ENCODE measurements at regions not wholly inside any gene's neighbourhood (a gene's known extent, or its start where the extent isn't known, plus 50 kb on each side); places are given as distances from the start of the nearest gene placed in this dataset.

GRCh38 chr4:52372269-52372668 is 286.8 kb downstream of the USP46 start:
- Histone ChIP-seq H3K9ac (replicated peaks; ENCODE audit: extremely low read depth, insufficient read depth, low read length) (no peak overlapping the region), H3K27me3 (ENCODE audit: control insufficient read depth in 2 of 2, insufficient read depth in 2 of 2, low read length in 2 of 2) (peaks cover 0 to 2% of the 10 kb centered on the region in 2 experiments), H3K4me2 (ENCODE audit: insufficient read depth, low read length) (no peak overlapping the region), H4K20me1 (replicated peaks; ENCODE audit: control insufficient read depth, extremely low read depth, insufficient read depth, low read length) (no peaks in the 10 kb centered on the region), H3K27ac (ENCODE audit: insufficient read depth, low read depth, low read length) (no peak overlapping the region), H3K79me2 (ENCODE audit: control insufficient read depth, insufficient read depth, low read length) (no peaks in the 10 kb centered on the region), H2AFZ (ENCODE audit: low read depth, low read length) (no peak overlapping the region), H3K4me1 (ENCODE audit: control insufficient read depth, extremely low read depth, insufficient read depth, low read length) (no peaks in the 10 kb centered on the region), H3K9me1 (replicated peaks; ENCODE audit: control insufficient read depth, extremely low read depth, insufficient read depth, low read length) (no peaks in the 10 kb centered on the region), H3K9me3 (replicated peaks; ENCODE audit: control insufficient read depth, insufficient read depth, low read length) (no peaks in the 10 kb centered on the region), H3K36me3 (ENCODE audit: control insufficient read depth in 2 of 2, extremely low read depth in 1 of 2, insufficient read depth in 2 of 2, low read length in 2 of 2) (no peaks in the 10 kb centered on the region), H3K4me3 (replicated peaks in 1 of 3; ENCODE audit: insufficient read depth in 1 of 3, low read depth in 1 of 3, low read length in 3 of 3) (no peak overlapping the region)
- DNase-seq (ENCODE audit: low read depth, low spot score) (no peak), FAIRE-seq (no peak)
- intact Hi-C loops (cut with micrococcal nuclease) (no loop called here), dilution Hi-C loops (cut with MboI; ENCODE audit: extremely low pct_ligation_motif_present, low sequenced_read_pairs) (no loop called here)
- TF ChIP-seq JUN (IDR thresholded peaks at IDR 0.05; ENCODE audit: borderline replicate concordance, insufficient read depth, insufficient read length, low read depth): no peak
- CTCF ChIA-PET: no interaction called here
- POLR2A ChIA-PET: no interaction called here
- no TSS peak for BruUV-seq (replicated peaks)

- no peak overlapping the region for H3K4me3 ChIP-seq (replicated peaks in 1 of 3; ENCODE audit: insufficient read depth in 1 of 3, low read depth in 1 of 3, low read length in 3 of 3)
- intact Hi-C loops (cut with micrococcal nuclease): no loop called here
- FAIRE-seq (no peak), DNase-seq (ENCODE audit: low read depth, low spot score) (no peak)
- H3K9ac ChIP-seq (replicated peaks; ENCODE audit: extremely low read depth, insufficient read depth, low read length): no peak overlapping the region
- no peaks in the 10 kb centered on the region for H3K36me3 ChIP-seq (ENCODE audit: control insufficient read depth in 2 of 2, extremely low read depth in 1 of 2, insufficient read depth in 2 of 2, low read length in 2 of 2)
- H3K79me2 ChIP-seq (ENCODE audit: control insufficient read depth, insufficient read depth, low read length): no peaks in the 10 kb centered on the region
- H3K4me2 ChIP-seq (ENCODE audit: insufficient read depth, low read length): no peak overlapping the region
- no peaks in the 10 kb centered on the region for H3K4me1 ChIP-seq (ENCODE audit: control insufficient read depth, extremely low read depth, insufficient read depth, low read length)
- dilution Hi-C loops (cut with MboI; ENCODE audit: extremely low pct_ligation_motif_present, low sequenced_read_pairs): no loop called here
- no peak overlapping the region for H2AFZ ChIP-seq (ENCODE audit: low read depth, low read length)
- BruUV-seq (replicated peaks): no TSS peak
- no peaks in the 10 kb centered on the region for H4K20me1 ChIP-seq (replicated peaks; ENCODE audit: control insufficient read depth, extremely low read depth, insufficient read depth, low read length)
- H3K27ac ChIP-seq (ENCODE audit: insufficient read depth, low read depth, low read length): no peak overlapping the region
- H3K27me3 ChIP-seq (ENCODE audit: control insufficient read depth in 2 of 2, insufficient read depth in 2 of 2, low read length in 2 of 2): peaks cover 0 to 2% of the 10 kb centered on the region in 2 experiments
- ChIA-PET CTCF (interaction anchor here (1.0 kb wide), 1 partner anchor 610 kb away, joined by 3 read pairs; no protein-coding TSS in a partner anchor), POLR2A (no interaction called here)
- H3K9me3 ChIP-seq (replicated peaks; ENCODE audit: control insufficient read depth, insufficient read depth, low read length): no peaks in the 10 kb centered on the region
- H3K9me1 ChIP-seq (replicated peaks; ENCODE audit: control insufficient read depth, extremely low read depth, insufficient read depth, low read length): no peaks in the 10 kb centered on the region
- no peak for TF ChIP-seq MAX (IDR thresholded peaks at IDR 0.05; ENCODE audit: insufficient read depth, insufficient read length)
- TF ChIP-seq CTCF (IDR thresholded peaks at IDR 0.05; ENCODE audit: extremely low read depth in 1 of 2, insufficient read depth in 1 of 2, low read depth in 1 of 2, low read length in 2 of 2): no peak
- no peak for TF ChIP-seq GATA2 (IDR thresholded peaks at IDR 0.05; ENCODE audit: insufficient read depth, insufficient read length, low read depth, low read length)
- TF ChIP-seq POLR2A (IDR thresholded peaks at IDR 0.05; ENCODE audit: low read depth, low read length): no peak
- no peak for TF ChIP-seq FOS (IDR thresholded peaks at IDR 0.05; ENCODE audit: borderline replicate concordance, insufficient read depth, low read length)
- TF ChIP-seq EZH2 (IDR thresholded peaks at IDR 0.05; ENCODE audit: borderline replicate concordance, low read depth, low read length, severe bottlenecking): no peak
Observed at GRCh38 chr4:52372747-52373146, 286.4 kb downstream of the USP46 start.
